Neural cell (in vitro differentiated cells): ENCODE measurements at regions not wholly inside any gene's neighbourhood (a gene's known extent, or its start where the extent isn't known, plus 50 kb on each side); places are given as distances from the start of the nearest gene placed in this dataset.

Experiments
- H2AFZ ChIP-seq: fragments of 200-600, 300-800 bp; sonication (generic), shearing (Covaris generic); 2 replicates; pipeline ENCODE4 v1.6.0; 2014; ENCODE audit warnings: low read depth, mild to moderate bottlenecking, antibody characterized with exemption, low read length, moderate library complexity
- H3F3A ChIP-seq: fragments of 200-600 bp; shearing (Covaris generic); 2 replicates; pipeline ENCODE4 v1.6.1; 2016; ENCODE audit warnings: mild to moderate bottlenecking, moderate library complexity, mixed read lengths, antibody characterized with exemption, low read length; ENCODE audit not compliant: insufficient read depth, poor library complexity, severe bottlenecking
- H3K27ac ChIP-seq: fragments of 200-600, 300-800 bp; sonication (generic), shearing (Covaris generic); 2 replicates; pipeline ENCODE4 v1.5.1; 2014; ENCODE audit warnings: mild to moderate bottlenecking, low read length, moderate library complexity
- H3K27me3 ChIP-seq: fragments of 300-800, 200-600 bp; sonication (generic), shearing (Covaris generic); 2 replicates; pipeline ENCODE4 v1.6.0; 2014; ENCODE audit warnings: mild to moderate bottlenecking, low read depth, low read length, moderate library complexity; ENCODE audit not compliant: insufficient read depth
- H3K36me3 ChIP-seq: fragments of 300-800, 200-600 bp; sonication (generic), shearing (Covaris generic); 2 replicates; pipeline ENCODE4 v1.5.1; 2014; ENCODE audit warnings: mild to moderate bottlenecking, antibody characterized with exemption, low read length, moderate library complexity; ENCODE audit not compliant: insufficient read depth
- H3K4me2 ChIP-seq: fragments of 300-800, 200-600 bp; sonication (generic), shearing (Covaris generic); 2 replicates; pipeline ENCODE4 v1.6.0; 2014; ENCODE audit warnings: mild to moderate bottlenecking, low read length
- H3K4me3 ChIP-seq: fragments of 300-800, 200-600 bp; sonication (generic), shearing (Covaris generic); 2 replicates; pipeline ENCODE4 v1.5.1; 2014; ENCODE audit warnings: mild to moderate bottlenecking, low read length, moderate library complexity
- H3K79me2 ChIP-seq: fragments of 200-600 bp; shearing (Covaris generic); replicated peaks from 2 replicates; pipeline ENCODE4 v1.6.0; 2014; ENCODE audit warnings: mild to moderate bottlenecking, low read length, moderate library complexity; ENCODE audit not compliant: insufficient read depth
- H3K9ac ChIP-seq: fragments of 300-800, 200-600 bp; sonication (generic), shearing (Covaris generic); 2 replicates; pipeline ENCODE4 v1.6.1; 2016; ENCODE audit warnings: mild to moderate bottlenecking, low read length, mixed read lengths
- H3K9me2 ChIP-seq: fragments of 200-600 bp; shearing (Covaris generic); 2 replicates; pipeline ENCODE4 v1.6.1; 2016; ENCODE audit warnings: mild to moderate bottlenecking, low read length, mixed read lengths; ENCODE audit not compliant: insufficient read depth
- H3K9me3 ChIP-seq: fragments of 200-600, 300-800 bp; sonication (generic), shearing (Covaris generic); 2 replicates; pipeline ENCODE4 v1.6.1; 2016; ENCODE audit warnings: mild to moderate bottlenecking, mixed run types, low read length, moderate library complexity, mixed read lengths
- H4K20me1 ChIP-seq: fragments of 200-600 bp; shearing (Covaris generic); 2 replicates; pipeline ENCODE4 v1.6.1; 2016; ENCODE audit warnings: mild to moderate bottlenecking, mixed run types; ENCODE audit not compliant: insufficient read depth
- EP300 ChIP-seq: fragments of 450-650 bp; conservative IDR thresholded peaks from 2 replicates; pipeline ENCODE4 v1.6.1; 2014; ENCODE audit warnings: antibody characterized with exemption, mild to moderate bottlenecking, moderate library complexity; ENCODE audit not compliant: poor library complexity, severe bottlenecking
- EZH2 ChIP-seq: fragments of 200-600, 300-800 bp; shearing (Covaris generic), sonication (generic); IDR thresholded peaks from 2 replicates; pipeline ENCODE4 v1.6.1; 2014; ENCODE audit warnings: antibody characterized with exemption, low read length, borderline replicate concordance, mild to moderate bottlenecking; ENCODE audit not compliant: insufficient read depth, poor library complexity, severe bottlenecking
- MXI1 ChIP-seq: fragments of 450-650 bp; conservative IDR thresholded peaks from 2 replicates; pipeline ENCODE4 v1.6.1; 2014; ENCODE audit warnings: antibody characterized with exemption, mild to moderate bottlenecking; ENCODE audit not compliant: poor library complexity, severe bottlenecking
- POLR2AphosphoS5 ChIP-seq: IDR thresholded peaks from 2 replicates; pipeline ENCODE4 v1.6.1; 2012
- RAD21 ChIP-seq: fragments of 450-650 bp; conservative IDR thresholded peaks from 2 replicates; pipeline ENCODE4 v1.6.1; 2014; ENCODE audit warnings: antibody characterized with exemption, mild to moderate bottlenecking, moderate library complexity
- SMC3 ChIP-seq: fragments of 450-650 bp; conservative IDR thresholded peaks from 2 replicates; pipeline ENCODE4 v1.6.1; 2014; ENCODE audit warnings: antibody characterized with exemption, mild to moderate bottlenecking, moderate library complexity; ENCODE audit not compliant: poor library complexity
- TAF1 ChIP-seq: IDR thresholded peaks from 2 replicates; pipeline ENCODE4 v1.6.1; 2012; ENCODE audit warnings: low read depth
- TF ChIP-seq, protein P1 (sequence below): IDR thresholded peaks from 2 replicates; pipeline ENCODE4 v1.6.1; 2012; ENCODE audit warnings: borderline replicate concordance
- TF ChIP-seq, protein P2 (sequence below): fragments of 450-650 bp; IDR thresholded peaks from 2 replicates; pipeline ENCODE4 v1.5.1; 2014; ENCODE audit warnings: antibody characterized with exemption, mild to moderate bottlenecking, moderate library complexity; ENCODE audit not compliant: poor library complexity, severe bottlenecking

DNA sequence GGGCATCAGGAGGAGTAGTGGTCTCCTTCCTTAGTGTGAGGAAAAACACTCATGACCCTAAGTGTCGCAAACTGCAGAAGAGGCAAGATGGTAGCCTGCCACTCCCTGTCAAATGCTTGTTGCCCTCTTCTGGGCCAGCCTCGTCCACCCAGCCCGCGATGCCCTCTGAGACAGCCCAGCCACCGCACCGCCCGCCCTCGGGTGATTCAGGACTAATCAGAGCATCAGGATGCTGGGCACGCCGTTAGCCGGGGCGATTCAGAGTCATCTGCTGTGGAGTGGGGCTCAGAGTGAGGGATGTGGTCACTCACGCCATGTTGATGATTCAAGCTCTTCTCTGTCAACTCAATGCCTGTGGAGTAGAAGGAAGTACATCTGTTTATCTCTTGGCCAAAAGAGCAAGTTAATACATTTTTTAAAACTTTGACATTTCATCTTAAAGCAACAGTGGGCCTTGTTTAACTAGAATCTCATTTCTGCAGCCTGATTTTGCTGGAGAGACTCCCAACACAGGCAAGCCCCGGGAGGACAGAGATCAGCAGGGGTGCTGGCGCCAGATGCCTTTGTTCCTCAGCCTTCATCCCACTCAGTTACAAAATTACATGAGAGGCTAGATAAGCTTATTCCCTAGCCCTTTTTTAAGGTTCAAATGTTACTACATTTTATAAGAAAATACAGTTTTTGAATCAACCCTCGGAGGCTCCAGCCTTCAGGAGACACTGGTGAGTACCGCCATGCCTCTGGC is 79.0 kb downstream of the TMEM18 start:
- H2AFZ ChIP-seq: no peak overlapping the region
- no peaks in the 10 kb centered on the region for H3K79me2 ChIP-seq
- H3K27ac ChIP-seq: no peak overlapping the region
- no peaks in the 10 kb centered on the region for H3K27me3 ChIP-seq
- H3K4me3 ChIP-seq: no peak overlapping the region
- no peak overlapping the region for H3K4me2 ChIP-seq
- TF ChIP-seq MXI1 (no peak), RAD21 (no peak), SMC3 (no peak), EP300 (no peak), TAF1 (no peak), POLR2AphosphoS5 (no peak), EZH2 (no peak)
- TF ChIP-seq, protein P1, sequence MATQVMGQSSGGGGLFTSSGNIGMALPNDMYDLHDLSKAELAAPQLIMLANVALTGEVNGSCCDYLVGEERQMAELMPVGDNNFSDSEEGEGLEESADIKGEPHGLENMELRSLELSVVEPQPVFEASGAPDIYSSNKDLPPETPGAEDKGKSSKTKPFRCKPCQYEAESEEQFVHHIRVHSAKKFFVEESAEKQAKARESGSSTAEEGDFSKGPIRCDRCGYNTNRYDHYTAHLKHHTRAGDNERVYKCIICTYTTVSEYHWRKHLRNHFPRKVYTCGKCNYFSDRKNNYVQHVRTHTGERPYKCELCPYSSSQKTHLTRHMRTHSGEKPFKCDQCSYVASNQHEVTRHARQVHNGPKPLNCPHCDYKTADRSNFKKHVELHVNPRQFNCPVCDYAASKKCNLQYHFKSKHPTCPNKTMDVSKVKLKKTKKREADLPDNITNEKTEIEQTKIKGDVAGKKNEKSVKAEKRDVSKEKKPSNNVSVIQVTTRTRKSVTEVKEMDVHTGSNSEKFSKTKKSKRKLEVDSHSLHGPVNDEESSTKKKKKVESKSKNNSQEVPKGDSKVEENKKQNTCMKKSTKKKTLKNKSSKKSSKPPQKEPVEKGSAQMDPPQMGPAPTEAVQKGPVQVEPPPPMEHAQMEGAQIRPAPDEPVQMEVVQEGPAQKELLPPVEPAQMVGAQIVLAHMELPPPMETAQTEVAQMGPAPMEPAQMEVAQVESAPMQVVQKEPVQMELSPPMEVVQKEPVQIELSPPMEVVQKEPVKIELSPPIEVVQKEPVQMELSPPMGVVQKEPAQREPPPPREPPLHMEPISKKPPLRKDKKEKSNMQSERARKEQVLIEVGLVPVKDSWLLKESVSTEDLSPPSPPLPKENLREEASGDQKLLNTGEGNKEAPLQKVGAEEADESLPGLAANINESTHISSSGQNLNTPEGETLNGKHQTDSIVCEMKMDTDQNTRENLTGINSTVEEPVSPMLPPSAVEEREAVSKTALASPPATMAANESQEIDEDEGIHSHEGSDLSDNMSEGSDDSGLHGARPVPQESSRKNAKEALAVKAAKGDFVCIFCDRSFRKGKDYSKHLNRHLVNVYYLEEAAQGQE: no peak
- TF ChIP-seq, protein P2, sequence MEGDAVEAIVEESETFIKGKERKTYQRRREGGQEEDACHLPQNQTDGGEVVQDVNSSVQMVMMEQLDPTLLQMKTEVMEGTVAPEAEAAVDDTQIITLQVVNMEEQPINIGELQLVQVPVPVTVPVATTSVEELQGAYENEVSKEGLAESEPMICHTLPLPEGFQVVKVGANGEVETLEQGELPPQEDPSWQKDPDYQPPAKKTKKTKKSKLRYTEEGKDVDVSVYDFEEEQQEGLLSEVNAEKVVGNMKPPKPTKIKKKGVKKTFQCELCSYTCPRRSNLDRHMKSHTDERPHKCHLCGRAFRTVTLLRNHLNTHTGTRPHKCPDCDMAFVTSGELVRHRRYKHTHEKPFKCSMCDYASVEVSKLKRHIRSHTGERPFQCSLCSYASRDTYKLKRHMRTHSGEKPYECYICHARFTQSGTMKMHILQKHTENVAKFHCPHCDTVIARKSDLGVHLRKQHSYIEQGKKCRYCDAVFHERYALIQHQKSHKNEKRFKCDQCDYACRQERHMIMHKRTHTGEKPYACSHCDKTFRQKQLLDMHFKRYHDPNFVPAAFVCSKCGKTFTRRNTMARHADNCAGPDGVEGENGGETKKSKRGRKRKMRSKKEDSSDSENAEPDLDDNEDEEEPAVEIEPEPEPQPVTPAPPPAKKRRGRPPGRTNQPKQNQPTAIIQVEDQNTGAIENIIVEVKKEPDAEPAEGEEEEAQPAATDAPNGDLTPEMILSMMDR: no peak
- H3K36me3 ChIP-seq: no peaks in the 10 kb centered on the region
- H3F3A ChIP-seq: no peaks in the 10 kb centered on the region
- no peaks in the 10 kb centered on the region for H3K9me2 ChIP-seq
- H3K9ac ChIP-seq: no peak overlapping the region
- H3K9me3 ChIP-seq: no peaks in the 10 kb centered on the region
- H4K20me1 ChIP-seq: no peaks in the 10 kb centered on the region

DNA sequence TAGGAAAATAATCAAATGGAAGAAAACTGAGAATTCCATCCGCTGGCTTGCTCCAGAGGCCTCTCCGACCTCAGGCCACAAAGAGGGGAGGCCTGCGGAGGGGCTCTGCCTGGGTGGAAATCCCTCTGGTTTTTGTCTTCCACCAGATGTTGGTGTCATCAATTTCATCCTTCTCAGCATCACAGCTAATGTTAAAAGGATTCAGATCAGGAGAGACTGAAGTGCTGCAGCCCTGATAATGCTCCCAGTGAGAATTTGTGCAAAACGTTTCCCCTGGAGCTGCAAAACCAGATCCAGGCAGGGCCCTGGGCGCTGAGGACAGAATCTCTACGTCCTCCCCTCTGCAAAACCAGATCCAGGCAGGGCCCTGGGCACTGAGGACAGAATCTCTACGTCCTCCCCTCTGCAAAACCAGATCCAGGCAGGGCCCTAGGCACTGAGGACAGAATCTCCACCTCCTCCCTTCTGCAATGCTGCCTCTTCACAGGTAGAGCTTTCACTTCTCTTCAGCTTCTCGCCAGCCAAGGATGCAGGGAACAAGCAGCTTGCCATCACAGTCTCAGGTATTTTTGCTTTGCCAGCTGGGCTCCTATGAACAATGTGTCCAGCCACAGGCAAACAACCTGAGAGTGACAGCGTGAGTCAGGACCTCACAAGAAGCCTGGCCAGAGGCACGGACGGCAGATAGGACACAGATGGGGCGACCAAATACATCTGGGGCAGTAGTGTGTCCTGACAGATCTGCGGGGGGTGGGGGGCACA is 81.2 kb downstream of the TMEM18 start:
- TF ChIP-seq POLR2AphosphoS5 (no peak), TAF1 (no peak), MXI1 (no peak), EZH2 (no peak), EP300 (no peak), SMC3 (no peak), RAD21 (no peak)
- TF ChIP-seq, protein P1: no peak
- TF ChIP-seq, protein P2: no peak
- H3K9me3 ChIP-seq: no peaks in the 10 kb centered on the region
- no peak overlapping the region for H3K4me2 ChIP-seq
- no peaks in the 10 kb centered on the region for H3K36me3 ChIP-seq
- no peak overlapping the region for H3K27ac ChIP-seq
- no peaks in the 10 kb centered on the region for H3F3A ChIP-seq
- no peak overlapping the region for H3K9ac ChIP-seq
- no peaks in the 10 kb centered on the region for H3K9me2 ChIP-seq
- H3K4me3 ChIP-seq: no peak overlapping the region
- H4K20me1 ChIP-seq: no peaks in the 10 kb centered on the region
- H3K27me3 ChIP-seq: no peaks in the 10 kb centered on the region
- no peak overlapping the region for H2AFZ ChIP-seq
- no peaks in the 10 kb centered on the region for H3K79me2 ChIP-seq
